ENCODE measurements at regions not wholly inside any gene's neighbourhood (a gene's known extent, or its start where the extent isn't known, plus 50 kb on each side); places are given as distances from the start of the nearest gene placed in this dataset.

DNA sequence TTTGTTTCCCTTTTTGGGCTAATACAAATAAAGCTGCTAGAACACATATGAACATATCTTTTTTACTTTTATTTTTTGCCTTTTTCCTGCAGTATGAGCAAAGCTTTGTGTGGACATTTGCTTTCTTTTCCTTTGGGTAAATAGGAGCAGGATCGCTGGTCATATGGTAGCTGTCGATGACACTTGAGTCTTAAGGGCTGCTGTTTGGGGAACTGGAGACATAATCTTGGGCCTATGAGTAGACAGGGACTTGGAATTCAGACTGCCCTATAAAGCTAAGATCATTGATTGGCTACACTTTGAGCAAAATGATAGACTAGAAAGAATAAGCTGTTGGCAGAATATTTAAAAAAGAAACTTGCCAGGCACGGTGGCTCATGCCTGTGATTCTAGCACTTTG lies 60.9 kb upstream of the ABL1 start:
- TF ChIP-seq TAF1 (conservative IDR thresholded peaks at IDR 0.05) (no peak), YY1 (IDR thresholded peaks at IDR 0.05) (no peak), EGR1 (IDR thresholded peaks at IDR 0.05; ENCODE audit: low read depth in 2 of 2) (no peak), JUND (IDR thresholded peaks at IDR 0.05) (no peak), SP1 (IDR thresholded peaks at IDR 0.05) (no peak), GABPA (IDR thresholded peaks at IDR 0.05 in 1 of 2, conservative IDR thresholded peaks at IDR 0.05 in 1 of 2) (no peak), FOXA1 (IDR thresholded peaks at IDR 0.05) (no peak)
- TF ChIP-seq, protein P1, sequence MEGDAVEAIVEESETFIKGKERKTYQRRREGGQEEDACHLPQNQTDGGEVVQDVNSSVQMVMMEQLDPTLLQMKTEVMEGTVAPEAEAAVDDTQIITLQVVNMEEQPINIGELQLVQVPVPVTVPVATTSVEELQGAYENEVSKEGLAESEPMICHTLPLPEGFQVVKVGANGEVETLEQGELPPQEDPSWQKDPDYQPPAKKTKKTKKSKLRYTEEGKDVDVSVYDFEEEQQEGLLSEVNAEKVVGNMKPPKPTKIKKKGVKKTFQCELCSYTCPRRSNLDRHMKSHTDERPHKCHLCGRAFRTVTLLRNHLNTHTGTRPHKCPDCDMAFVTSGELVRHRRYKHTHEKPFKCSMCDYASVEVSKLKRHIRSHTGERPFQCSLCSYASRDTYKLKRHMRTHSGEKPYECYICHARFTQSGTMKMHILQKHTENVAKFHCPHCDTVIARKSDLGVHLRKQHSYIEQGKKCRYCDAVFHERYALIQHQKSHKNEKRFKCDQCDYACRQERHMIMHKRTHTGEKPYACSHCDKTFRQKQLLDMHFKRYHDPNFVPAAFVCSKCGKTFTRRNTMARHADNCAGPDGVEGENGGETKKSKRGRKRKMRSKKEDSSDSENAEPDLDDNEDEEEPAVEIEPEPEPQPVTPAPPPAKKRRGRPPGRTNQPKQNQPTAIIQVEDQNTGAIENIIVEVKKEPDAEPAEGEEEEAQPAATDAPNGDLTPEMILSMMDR (IDR thresholded peaks at IDR 0.05; ENCODE audit: low read depth, low read length, missing input control) = no peak
- TF ChIP-seq, protein P2, sequence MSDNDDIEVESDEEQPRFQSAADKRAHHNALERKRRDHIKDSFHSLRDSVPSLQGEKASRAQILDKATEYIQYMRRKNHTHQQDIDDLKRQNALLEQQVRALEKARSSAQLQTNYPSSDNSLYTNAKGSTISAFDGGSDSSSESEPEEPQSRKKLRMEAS (IDR thresholded peaks at IDR 0.05) = no peak
- TF ChIP-seq, protein P3, sequence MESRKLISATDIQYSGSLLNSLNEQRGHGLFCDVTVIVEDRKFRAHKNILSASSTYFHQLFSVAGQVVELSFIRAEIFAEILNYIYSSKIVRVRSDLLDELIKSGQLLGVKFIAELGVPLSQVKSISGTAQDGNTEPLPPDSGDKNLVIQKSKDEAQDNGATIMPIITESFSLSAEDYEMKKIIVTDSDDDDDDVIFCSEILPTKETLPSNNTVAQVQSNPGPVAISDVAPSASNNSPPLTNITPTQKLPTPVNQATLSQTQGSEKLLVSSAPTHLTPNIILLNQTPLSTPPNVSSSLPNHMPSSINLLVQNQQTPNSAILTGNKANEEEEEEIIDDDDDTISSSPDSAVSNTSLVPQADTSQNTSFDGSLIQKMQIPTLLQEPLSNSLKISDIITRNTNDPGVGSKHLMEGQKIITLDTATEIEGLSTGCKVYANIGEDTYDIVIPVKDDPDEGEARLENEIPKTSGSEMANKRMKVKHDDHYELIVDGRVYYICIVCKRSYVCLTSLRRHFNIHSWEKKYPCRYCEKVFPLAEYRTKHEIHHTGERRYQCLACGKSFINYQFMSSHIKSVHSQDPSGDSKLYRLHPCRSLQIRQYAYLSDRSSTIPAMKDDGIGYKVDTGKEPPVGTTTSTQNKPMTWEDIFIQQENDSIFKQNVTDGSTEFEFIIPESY (IDR thresholded peaks at IDR 0.05) = no peak
- TF ChIP-seq, protein P4, sequence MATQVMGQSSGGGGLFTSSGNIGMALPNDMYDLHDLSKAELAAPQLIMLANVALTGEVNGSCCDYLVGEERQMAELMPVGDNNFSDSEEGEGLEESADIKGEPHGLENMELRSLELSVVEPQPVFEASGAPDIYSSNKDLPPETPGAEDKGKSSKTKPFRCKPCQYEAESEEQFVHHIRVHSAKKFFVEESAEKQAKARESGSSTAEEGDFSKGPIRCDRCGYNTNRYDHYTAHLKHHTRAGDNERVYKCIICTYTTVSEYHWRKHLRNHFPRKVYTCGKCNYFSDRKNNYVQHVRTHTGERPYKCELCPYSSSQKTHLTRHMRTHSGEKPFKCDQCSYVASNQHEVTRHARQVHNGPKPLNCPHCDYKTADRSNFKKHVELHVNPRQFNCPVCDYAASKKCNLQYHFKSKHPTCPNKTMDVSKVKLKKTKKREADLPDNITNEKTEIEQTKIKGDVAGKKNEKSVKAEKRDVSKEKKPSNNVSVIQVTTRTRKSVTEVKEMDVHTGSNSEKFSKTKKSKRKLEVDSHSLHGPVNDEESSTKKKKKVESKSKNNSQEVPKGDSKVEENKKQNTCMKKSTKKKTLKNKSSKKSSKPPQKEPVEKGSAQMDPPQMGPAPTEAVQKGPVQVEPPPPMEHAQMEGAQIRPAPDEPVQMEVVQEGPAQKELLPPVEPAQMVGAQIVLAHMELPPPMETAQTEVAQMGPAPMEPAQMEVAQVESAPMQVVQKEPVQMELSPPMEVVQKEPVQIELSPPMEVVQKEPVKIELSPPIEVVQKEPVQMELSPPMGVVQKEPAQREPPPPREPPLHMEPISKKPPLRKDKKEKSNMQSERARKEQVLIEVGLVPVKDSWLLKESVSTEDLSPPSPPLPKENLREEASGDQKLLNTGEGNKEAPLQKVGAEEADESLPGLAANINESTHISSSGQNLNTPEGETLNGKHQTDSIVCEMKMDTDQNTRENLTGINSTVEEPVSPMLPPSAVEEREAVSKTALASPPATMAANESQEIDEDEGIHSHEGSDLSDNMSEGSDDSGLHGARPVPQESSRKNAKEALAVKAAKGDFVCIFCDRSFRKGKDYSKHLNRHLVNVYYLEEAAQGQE (IDR thresholded peaks at IDR 0.05) = no peak
- TF ChIP-seq, protein P5, sequence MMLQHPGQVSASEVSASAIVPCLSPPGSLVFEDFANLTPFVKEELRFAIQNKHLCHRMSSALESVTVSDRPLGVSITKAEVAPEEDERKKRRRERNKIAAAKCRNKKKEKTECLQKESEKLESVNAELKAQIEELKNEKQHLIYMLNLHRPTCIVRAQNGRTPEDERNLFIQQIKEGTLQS (IDR thresholded peaks at IDR 0.05) = no peak
